Fibroblast of lung (primary cell): ENCODE measurements at regions not wholly inside any gene's neighbourhood (a gene's known extent, or its start where the extent isn't known, plus 50 kb on each side); places are given as distances from the start of the nearest gene placed in this dataset.

ENCODE experiments used
- EZH2 ChIP-seq: IDR thresholded peaks from 2 replicates; pipeline ENCODE4 v1.5.1; 2012; ENCODE audit warnings: low read length, control low read depth, mild to moderate bottlenecking; ENCODE audit errors: missing control alignments
- TF ChIP-seq, protein P1 (sequence below), 2 donors: IDR thresholded peaks in 1 of 2; conservative IDR thresholded peaks in 1 of 2; 1 replicate in 1 of 2; 2 replicates in 1 of 2; pipeline ENCODE4 v1.5.1; 2011 to 2012; ENCODE audit warnings: low read length in 2 of 2, control low read depth in 1 of 2, inconsistent platforms in 1 of 2, low read depth in 1 of 2, mild to moderate bottlenecking in 1 of 2

DNA sequence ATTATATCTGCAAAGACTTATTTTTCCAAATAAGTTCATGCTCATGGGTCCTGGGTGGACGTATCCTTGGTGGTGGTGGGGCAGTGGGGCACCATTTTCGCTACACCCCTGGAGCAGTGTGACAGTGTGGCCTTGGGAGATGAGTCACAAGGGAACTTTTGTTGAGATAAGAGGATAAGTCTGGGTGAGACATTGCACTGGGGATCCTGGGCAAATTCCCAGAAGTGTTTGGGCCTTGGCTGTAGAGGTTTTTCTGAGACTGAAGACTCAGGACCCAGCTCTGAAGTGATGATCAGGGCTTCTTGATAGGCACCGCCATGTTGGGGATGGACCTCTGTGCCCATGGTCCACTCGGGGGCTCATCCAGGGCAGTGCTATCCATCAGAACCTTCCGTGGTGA lies 149.4 kb downstream of the MACROH2A1 start:
- no peak for TF ChIP-seq EZH2
- TF ChIP-seq, protein P1, sequence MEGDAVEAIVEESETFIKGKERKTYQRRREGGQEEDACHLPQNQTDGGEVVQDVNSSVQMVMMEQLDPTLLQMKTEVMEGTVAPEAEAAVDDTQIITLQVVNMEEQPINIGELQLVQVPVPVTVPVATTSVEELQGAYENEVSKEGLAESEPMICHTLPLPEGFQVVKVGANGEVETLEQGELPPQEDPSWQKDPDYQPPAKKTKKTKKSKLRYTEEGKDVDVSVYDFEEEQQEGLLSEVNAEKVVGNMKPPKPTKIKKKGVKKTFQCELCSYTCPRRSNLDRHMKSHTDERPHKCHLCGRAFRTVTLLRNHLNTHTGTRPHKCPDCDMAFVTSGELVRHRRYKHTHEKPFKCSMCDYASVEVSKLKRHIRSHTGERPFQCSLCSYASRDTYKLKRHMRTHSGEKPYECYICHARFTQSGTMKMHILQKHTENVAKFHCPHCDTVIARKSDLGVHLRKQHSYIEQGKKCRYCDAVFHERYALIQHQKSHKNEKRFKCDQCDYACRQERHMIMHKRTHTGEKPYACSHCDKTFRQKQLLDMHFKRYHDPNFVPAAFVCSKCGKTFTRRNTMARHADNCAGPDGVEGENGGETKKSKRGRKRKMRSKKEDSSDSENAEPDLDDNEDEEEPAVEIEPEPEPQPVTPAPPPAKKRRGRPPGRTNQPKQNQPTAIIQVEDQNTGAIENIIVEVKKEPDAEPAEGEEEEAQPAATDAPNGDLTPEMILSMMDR (conservative IDR thresholded peaks at IDR 0.05 in 1 of 2, IDR thresholded peaks at IDR 0.05 in 1 of 2; ENCODE audit: low read depth in 1 of 2, low read length in 2 of 2): no peak
